ENCODE measurements at regions not wholly inside any gene's neighbourhood (a gene's known extent, or its start where the extent isn't known, plus 50 kb on each side); places are given as distances from the start of the nearest gene placed in this dataset.
"Not testable (repeated sequence)": the region's sequence is repeated elsewhere in the genome, so short reads cannot be mapped to it uniquely, and the experiment has no call there.

- no peak for DNase-seq (ENCODE audit: low read depth, low spot score)
- in situ Hi-C loops (cut with HindIII; ENCODE audit: low sequenced_read_pairs): no loop called here
- no peak overlapping the region for H3K4me3 ChIP-seq (ENCODE audit: low read depth, low read length)
- no peak for TF ChIP-seq CTCF (IDR thresholded peaks at IDR 0.05; ENCODE audit: low read depth, low read length)
Measured at GRCh38 chr12:72986963-72987362, 714.8 kb downstream of the TRHDE start.

GRCh38 chr12:72989458-72989947, 717.3 kb downstream of the TRHDE start:
- no peak for DNase-seq (ENCODE audit: low read depth, low spot score)
- TF ChIP-seq CTCF (IDR thresholded peaks at IDR 0.05; ENCODE audit: low read depth, low read length): no peak
- in situ Hi-C loops (cut with HindIII; ENCODE audit: low sequenced_read_pairs): no loop called here
- no peak overlapping the region for H3K4me3 ChIP-seq (ENCODE audit: low read depth, low read length)

GRCh38 chr12:72995029-72995428, 722.9 kb downstream of the TRHDE start:
- in situ Hi-C loops (cut with HindIII; ENCODE audit: low sequenced_read_pairs); H3K4me3 ChIP-seq (ENCODE audit: low read depth, low read length): not testable (repeated sequence)

GRCh38 chr12:72995616-72996015, 723.4 kb downstream of the TRHDE start:
- in situ Hi-C loops (cut with HindIII; ENCODE audit: low sequenced_read_pairs): no loop called here
- DNase-seq (ENCODE audit: low read depth, low spot score): no peak
- H3K4me3 ChIP-seq (ENCODE audit: low read depth, low read length): no peak overlapping the region
- no peak for TF ChIP-seq CTCF (IDR thresholded peaks at IDR 0.05; ENCODE audit: low read depth, low read length)

More at GRCh38 chr12:72995029-72995428, 722.9 kb downstream of the TRHDE start:
- DNase-seq (ENCODE audit: low read depth, low spot score): not testable (repeated sequence)

GRCh38 chr12:73001806-73002205, 729.6 kb downstream of the TRHDE start:
- H3K4me3 ChIP-seq (ENCODE audit: low read depth, low read length); in situ Hi-C loops (cut with HindIII; ENCODE audit: low sequenced_read_pairs); DNase-seq (ENCODE audit: low read depth, low spot score): not testable (repeated sequence)

- H3K4me3 ChIP-seq (ENCODE audit: low read depth, low read length); DNase-seq (ENCODE audit: low read depth, low spot score); in situ Hi-C loops (cut with HindIII; ENCODE audit: low sequenced_read_pairs): not testable (repeated sequence)
Measured at GRCh38 chr12:73002504-73002903, 730.3 kb downstream of the TRHDE start.

GRCh38 chr12:73009138-73009834, 737.1 kb downstream of the TRHDE start:
- in situ Hi-C loops (cut with HindIII; ENCODE audit: low sequenced_read_pairs); H3K4me3 ChIP-seq (ENCODE audit: low read depth, low read length); DNase-seq (ENCODE audit: low read depth, low spot score): not testable (repeated sequence)

- no peak overlapping the region for H3K4me3 ChIP-seq (ENCODE audit: low read depth, low read length)
- in situ Hi-C loops (cut with HindIII; ENCODE audit: low sequenced_read_pairs): no loop called here
- no peak for DNase-seq (ENCODE audit: low read depth, low spot score)
- no peak for TF ChIP-seq CTCF (IDR thresholded peaks at IDR 0.05; ENCODE audit: low read depth, low read length)
Measured at GRCh38 chr12:73017981-73018380, 745.8 kb downstream of the TRHDE start.

GRCh38 chr12:73053893-73054292, 781.7 kb downstream of the TRHDE start:
- DNase-seq (ENCODE audit: low read depth, low spot score): no peak
- H3K4me3 ChIP-seq (ENCODE audit: low read depth, low read length): no peak overlapping the region
- in situ Hi-C loops (cut with HindIII; ENCODE audit: low sequenced_read_pairs): no loop called here
- TF ChIP-seq CTCF (IDR thresholded peaks at IDR 0.05; ENCODE audit: low read depth, low read length): no peak
